H1 (cell line): ENCODE measurements at regions not wholly inside any gene's neighbourhood (a gene's known extent, or its start where the extent isn't known, plus 50 kb on each side); places are given as distances from the start of the nearest gene placed in this dataset.
"Not testable (repeated sequence)": the region's sequence is repeated elsewhere in the genome, so short reads cannot be mapped to it uniquely, and the experiment has no call there.

Source experiments
- CTCF ChIA-PET: fragments of 300-600 bp; sonication (Branson Sonifier 250); formaldehyde crosslinking; loops from one replicate; lab custom pipeline; 2021; ENCODE audit not compliant: partially characterized antibody; lab: Charles Lee
- POLR2A ChIA-PET: fragments of 300-600 bp; sonication (Branson Sonifier 250); formaldehyde crosslinking; loops from one replicate; lab custom pipeline; 2021; ENCODE audit warnings: inconsistent platforms; ENCODE audit not compliant: partially characterized antibody; lab: Charles Lee
- DNase-seq, 2 experiments: peaks; one replicate each; pipeline versions ENCODE4 v3.0.0 to v3.0.0-alpha.2; 2010 to 2022; ENCODE audit warnings: low spot score in 2 of 2, low read depth in 1 of 2, mixed read lengths in 1 of 2
- FAIRE-seq: peaks from 2 replicates; lab custom pipeline; 2011; peaks lifted over from hg19 to GRCh38; lab: Jason Lieb, UNC
- H2AFZ ChIP-seq: 2 replicates; pipeline ENCODE4 v1.8.1; 2012; ENCODE audit warnings: low read length, inconsistent platforms
- H2AK5ac ChIP-seq: 2 replicates; pipeline ENCODE4 v1.6.1; 2013; ENCODE audit warnings: low read depth, low read length
- H2BK120ac ChIP-seq: replicated peaks from 2 replicates; pipeline ENCODE3; 2013; ENCODE audit warnings: low read depth, low read length, inconsistent platforms
- H2BK12ac ChIP-seq: 2 replicates; pipeline ENCODE4 v1.6.1; 2013; ENCODE audit warnings: low read depth, low read length
- H2BK15ac ChIP-seq: 2 replicates; pipeline ENCODE4 v1.6.1; 2013; ENCODE audit warnings: low read length
- H2BK20ac ChIP-seq: 2 replicates; pipeline ENCODE4 v1.6.1; 2013; ENCODE audit warnings: low read length
- H2BK5ac ChIP-seq: 2 replicates; pipeline ENCODE4 v1.6.1; 2013; ENCODE audit warnings: low read depth, low read length
- H3K14ac ChIP-seq: 2 replicates; pipeline ENCODE4 v1.6.1; 2013; ENCODE audit warnings: inconsistent platforms; ENCODE audit not compliant: insufficient read length
- H3K18ac ChIP-seq: 2 replicates; pipeline ENCODE4 v1.6.1; 2013; ENCODE audit warnings: low read length; ENCODE audit errors: extremely low read depth
- H3K23ac ChIP-seq: 2 replicates; pipeline ENCODE4 v1.6.1; 2013; ENCODE audit warnings: inconsistent platforms; ENCODE audit not compliant: insufficient read length
- H3K23me2 ChIP-seq: 2 replicates; pipeline ENCODE4 v1.6.1; 2013; ENCODE audit warnings: low read depth, low read length
- H3K27ac ChIP-seq: 2 replicates; pipeline ENCODE4 v1.6.1; 2011; ENCODE audit warnings: low read depth, low read length, inconsistent platforms
- H3K27me3 ChIP-seq, 4 experiments: replicated peaks in 1 of 4; 1 replicate in 1 of 4; 2 replicates in 3 of 4; pipeline versions ENCODE4 v1.6.1 to v1.8.1; 2011 to 2013; ENCODE audit warnings: low read length in 3 of 4, mild to moderate bottlenecking in 3 of 4, inconsistent platforms in 2 of 4, mixed read lengths in 2 of 4, moderate library complexity in 1 of 4; ENCODE audit not compliant: control insufficient read depth in 3 of 4, insufficient read depth in 3 of 4; ENCODE audit errors: extremely low read depth in 1 of 4
- H3K36me3 ChIP-seq, 4 experiments: 2 replicates each; pipeline versions ENCODE4 v1.6.1 to v1.8.1; 2011 to 2013; ENCODE audit warnings: mild to moderate bottlenecking in 4 of 4, low read length in 3 of 4, moderate library complexity in 2 of 4, control low read depth in 1 of 4, inconsistent platforms in 1 of 4; ENCODE audit not compliant: insufficient read depth in 4 of 4, control insufficient read depth in 2 of 4
- H3K4ac ChIP-seq: replicated peaks from 2 replicates; pipeline ENCODE3; 2013; ENCODE audit warnings: low read length, low read depth, mixed read lengths, inconsistent platforms; ENCODE audit not compliant: insufficient read length
- H3K4me1 ChIP-seq, 4 experiments: replicated peaks in 1 of 4; 1 replicate in 1 of 4; 2 replicates in 3 of 4; pipeline versions ENCODE4 v1.6.1 to v1.8.1; 2011 to 2013; ENCODE audit warnings: low read length in 3 of 4, inconsistent platforms in 2 of 4, mixed read lengths in 1 of 4; ENCODE audit not compliant: insufficient read depth in 4 of 4, control insufficient read depth in 3 of 4
- H3K4me2 ChIP-seq, 2 experiments: 2 replicates each; pipeline versions ENCODE4 v1.6.1 to v1.8.1; 2011 to 2013; ENCODE audit warnings: low read depth in 2 of 2, low read length in 2 of 2, control low read depth in 1 of 2, inconsistent platforms in 1 of 2, mild to moderate bottlenecking in 1 of 2; ENCODE audit not compliant: insufficient read depth in 1 of 2
- H3K4me3 ChIP-seq, 4 experiments: fragments of 200-600, 300-600 bp in 1 of 4; sonication (generic), shearing (Covaris generic), sonication (Bioruptor Twin) in 1 of 4; 2 replicates each; pipeline versions ENCODE4 v1.5.1 to v1.8.1; 2011 to 2016; ENCODE audit warnings: low read length in 4 of 4, low read depth in 3 of 4, control low read depth in 2 of 4, inconsistent platforms in 2 of 4, mild to moderate bottlenecking in 2 of 4, mixed read lengths in 1 of 4, moderate library complexity in 1 of 4; ENCODE audit not compliant: insufficient read depth in 2 of 4; ENCODE audit errors: extremely low read depth in 1 of 4
- H3K56ac ChIP-seq: replicated peaks from 2 replicates; pipeline ENCODE3; 2013; ENCODE audit warnings: low read depth, mild to moderate bottlenecking, mixed read lengths, low read length, inconsistent platforms; ENCODE audit not compliant: insufficient read length
- H3K79me1 ChIP-seq: 2 replicates; pipeline ENCODE4 v1.6.1; 2013; ENCODE audit warnings: low read depth, low read length, control low read depth
- H3K79me2 ChIP-seq, 2 experiments: 2 replicates each; pipeline versions ENCODE4 v1.6.1 to v1.8.1; 2012 to 2013; ENCODE audit warnings: low read length in 2 of 2, mild to moderate bottlenecking in 2 of 2, inconsistent platforms in 1 of 2; ENCODE audit not compliant: insufficient read depth in 2 of 2, control insufficient read depth in 1 of 2
- H3K9ac ChIP-seq, 4 experiments: replicated peaks in 1 of 4; 1 replicate in 1 of 4; 2 replicates in 3 of 4; pipeline versions ENCODE4 v1.6.1 to v1.8.1; 2011 to 2013; ENCODE audit warnings: low read depth in 3 of 4, low read length in 3 of 4, control low read depth in 2 of 4, mild to moderate bottlenecking in 2 of 4, moderate library complexity in 2 of 4, inconsistent platforms in 1 of 4; ENCODE audit errors: extremely low read depth in 1 of 4
- H3K9me3 ChIP-seq, 2 experiments: 2 replicates each; pipeline versions ENCODE4 v1.6.1 to v1.8.1; 2012 to 2013; ENCODE audit warnings: mild to moderate bottlenecking in 2 of 2, moderate library complexity in 2 of 2, control low read depth in 1 of 2, inconsistent platforms in 1 of 2, low read depth in 1 of 2, low read length in 1 of 2, mixed read lengths in 1 of 2; ENCODE audit not compliant: insufficient read depth in 2 of 2
- H4K20me1 ChIP-seq, 2 experiments: replicated peaks in 1 of 2; 2 replicates each; pipeline versions ENCODE3 to v1.8.1; 2011 to 2013; ENCODE audit warnings: inconsistent platforms in 2 of 2, low read length in 2 of 2, mild to moderate bottlenecking in 1 of 2; ENCODE audit not compliant: insufficient read depth in 2 of 2, control insufficient read depth in 1 of 2
- H4K5ac ChIP-seq: 2 replicates; pipeline ENCODE4 v1.6.1; 2013; ENCODE audit warnings: low read length, low read depth, mixed read lengths, inconsistent platforms; ENCODE audit not compliant: insufficient read length
- H4K8ac ChIP-seq: 2 replicates; pipeline ENCODE4 v1.8.0; 2013; ENCODE audit warnings: mild to moderate bottlenecking, moderate library complexity, low read length, inconsistent platforms; ENCODE audit not compliant: insufficient read depth; ENCODE audit errors: extremely low read depth
- H4K91ac ChIP-seq: replicated peaks from 2 replicates; pipeline ENCODE3; 2013; ENCODE audit warnings: low read length, mixed read lengths, inconsistent platforms; ENCODE audit not compliant: insufficient read length
- WGBS, 2 experiments: shearing (Covaris generic) in 1 of 2; methylation state at CpG; one replicate each; pipeline versions ENCODE4 v1.1.6 to v1.1.7; 2013 to 2015; ENCODE audit warnings: low lambda C conversion rate in 2 of 2, mixed read lengths in 2 of 2, inconsistent platforms in 1 of 2, low coverage in 1 of 2, missing lambda C conversion rate in 1 of 2; ENCODE audit not compliant: insufficient replicate concordance in 2 of 2, insufficient coverage in 1 of 2, insufficient read length in 1 of 2; ENCODE audit errors: extremely low coverage in 1 of 2, missing lambda C conversion rate in 1 of 2; 5-methylcytosine and 5-hydroxymethylcytosine counted together

DNA sequence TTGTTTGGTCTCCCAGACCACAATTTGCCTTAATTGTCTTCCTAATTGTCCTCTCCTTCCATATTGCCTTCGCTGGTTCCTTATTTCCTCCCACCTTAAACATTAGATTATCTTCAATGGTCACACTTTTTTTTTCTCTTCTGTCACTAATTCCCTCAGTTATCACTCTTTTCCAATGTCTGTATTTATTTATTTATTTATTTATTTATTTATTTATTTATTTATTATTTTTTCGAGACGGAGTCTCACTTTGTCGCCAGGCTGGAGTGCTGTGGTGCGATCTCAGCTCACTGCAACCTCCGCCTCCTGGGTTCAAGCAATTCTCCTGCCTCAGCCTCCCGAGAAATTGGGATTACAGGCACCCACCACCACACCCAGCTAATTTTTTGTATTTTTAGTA is 426.8 kb downstream of the ARL4A start:
- not testable (repeated sequence) for H3K56ac ChIP-seq, H3K23ac ChIP-seq, H3K9ac ChIP-seq, H4K8ac ChIP-seq, H3K4me3 ChIP-seq, H3K9me3 ChIP-seq, H4K20me1 ChIP-seq, FAIRE-seq, H2BK12ac ChIP-seq, H2BK5ac ChIP-seq, H3K36me3 ChIP-seq, H3K79me1 ChIP-seq, H2AK5ac ChIP-seq, H3K14ac ChIP-seq, H3K4me2 ChIP-seq, DNase-seq, H3K23me2 ChIP-seq, H3K27ac ChIP-seq, H2AFZ ChIP-seq, H3K4ac ChIP-seq, H2BK15ac ChIP-seq, H3K4me1 ChIP-seq, H4K5ac ChIP-seq, H3K27me3 ChIP-seq, H4K91ac ChIP-seq, H3K18ac ChIP-seq, H3K79me2 ChIP-seq, H2BK120ac ChIP-seq
- ChIA-PET CTCF (interaction anchor here (0.7 to 5.8 kb wide), 5 partner anchors 8 to 475 kb away, joined by 3 to 82 read pairs (median 5); partner anchors contain the start of gene ARL4A), POLR2A (interaction anchor here (1.5 kb wide), 1 partner anchor 429 kb away, joined by 3 read pairs; no protein-coding TSS in a partner anchor)
- 0 out of 2 replicates have a peak overlapping the region, but pooled peaks have one; percentile 5 for H2BK20ac ChIP-seq
- 97% methylated on average over 7 of the region's 7 CpGs; no CpG with 5 or more reads in 1 of the 2 experiments for WGBS, 2 experiments
